ENCODE measurements at regions not wholly inside any gene's neighbourhood (a gene's known extent, or its start where the extent isn't known, plus 50 kb on each side); places are given as distances from the start of the nearest gene placed in this dataset.

GRCh38 chr4:134375775-134376174 lies 174.2 kb upstream of the PABPC4L start:
- TF ChIP-seq, protein P1, sequence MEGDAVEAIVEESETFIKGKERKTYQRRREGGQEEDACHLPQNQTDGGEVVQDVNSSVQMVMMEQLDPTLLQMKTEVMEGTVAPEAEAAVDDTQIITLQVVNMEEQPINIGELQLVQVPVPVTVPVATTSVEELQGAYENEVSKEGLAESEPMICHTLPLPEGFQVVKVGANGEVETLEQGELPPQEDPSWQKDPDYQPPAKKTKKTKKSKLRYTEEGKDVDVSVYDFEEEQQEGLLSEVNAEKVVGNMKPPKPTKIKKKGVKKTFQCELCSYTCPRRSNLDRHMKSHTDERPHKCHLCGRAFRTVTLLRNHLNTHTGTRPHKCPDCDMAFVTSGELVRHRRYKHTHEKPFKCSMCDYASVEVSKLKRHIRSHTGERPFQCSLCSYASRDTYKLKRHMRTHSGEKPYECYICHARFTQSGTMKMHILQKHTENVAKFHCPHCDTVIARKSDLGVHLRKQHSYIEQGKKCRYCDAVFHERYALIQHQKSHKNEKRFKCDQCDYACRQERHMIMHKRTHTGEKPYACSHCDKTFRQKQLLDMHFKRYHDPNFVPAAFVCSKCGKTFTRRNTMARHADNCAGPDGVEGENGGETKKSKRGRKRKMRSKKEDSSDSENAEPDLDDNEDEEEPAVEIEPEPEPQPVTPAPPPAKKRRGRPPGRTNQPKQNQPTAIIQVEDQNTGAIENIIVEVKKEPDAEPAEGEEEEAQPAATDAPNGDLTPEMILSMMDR (IDR thresholded peaks at IDR 0.05; ENCODE audit: insufficient read depth, low read depth, low read length): no peak
- no peak for TF ChIP-seq EZH2 (IDR thresholded peaks at IDR 0.05; ENCODE audit: insufficient read depth, low read length)

Data from astrocyte (in vitro differentiated cells and primary cell).